Esophagus squamous epithelium (tissue), 4 donors: ENCODE measurements at regions not wholly inside any gene's neighbourhood (a gene's known extent, or its start where the extent isn't known, plus 50 kb on each side); places are given as distances from the start of the nearest gene placed in this dataset.

ENCODE experiments used
- CTCF ChIP-seq, 6 experiments: fragments of 450-650 bp in 4 of 6; fragments of 200-600 bp in 2 of 6; sonication (generic) in 2 of 6; IDR thresholded peaks; one replicate each; pipeline ENCODE4 v1.5.1; 2016 to 2019; ENCODE audit warnings: antibody characterized with exemption in 6 of 6, mild to moderate bottlenecking in 4 of 6, moderate library complexity in 4 of 6
- POLR2A ChIP-seq, 4 donors: fragments of 450-650 bp; IDR thresholded peaks; one replicate each; pipeline ENCODE4 v1.6.1; 2017; ENCODE audit warnings: antibody characterized with exemption in 4 of 4, mild to moderate bottlenecking in 4 of 4, moderate library complexity in 3 of 4

- TF ChIP-seq CTCF (IDR thresholded peaks at IDR 0.05) (no peak), POLR2A (IDR thresholded peaks at IDR 0.05) (no peak)
Measured at GRCh38 chr18:40678318-40678717, 1276.7 kb upstream of the PIK3C3 start.
